Mesenchymal stem cell (in vitro differentiated cells and primary cell): ENCODE measurements at regions not wholly inside any gene's neighbourhood (a gene's known extent, or its start where the extent isn't known, plus 50 kb on each side); places are given as distances from the start of the nearest gene placed in this dataset.

ENCODE experiments used
- DNase-seq: peaks from one replicate; pipeline ENCODE4 v3.0.0-alpha.2; 2013
- H2AFZ ChIP-seq: one replicate; pipeline ENCODE4 v1.6.1; 2013; ENCODE audit warnings: low read depth, mild to moderate bottlenecking, control low read depth, inconsistent platforms, low read length, moderate library complexity
- H2AK5ac ChIP-seq: 2 replicates; pipeline ENCODE4 v1.6.1; 2013; ENCODE audit warnings: low read length, moderate library complexity, mild to moderate bottlenecking, inconsistent platforms; ENCODE audit not compliant: severe bottlenecking
- H2BK120ac ChIP-seq: one replicate; pipeline ENCODE4 v1.6.1; 2013; ENCODE audit warnings: low read depth, mild to moderate bottlenecking, inconsistent platforms, low read length, moderate library complexity
- H2BK12ac ChIP-seq, 2 experiments: one replicate each; pipeline ENCODE4 v1.6.1; 2013; ENCODE audit warnings: inconsistent platforms in 2 of 2, low read length in 2 of 2, mild to moderate bottlenecking in 2 of 2, moderate library complexity in 2 of 2, control low read depth in 1 of 2
- H2BK15ac ChIP-seq: one replicate; pipeline ENCODE4 v1.6.1; 2013; ENCODE audit warnings: mild to moderate bottlenecking, low read depth, inconsistent platforms; ENCODE audit not compliant: poor library complexity, severe bottlenecking
- H2BK5ac ChIP-seq: 2 replicates; pipeline ENCODE4 v1.6.1; 2013; ENCODE audit warnings: low read depth, mild to moderate bottlenecking, low read length, control low read depth, inconsistent platforms; ENCODE audit not compliant: poor library complexity, severe bottlenecking
- H3K14ac ChIP-seq, 2 experiments: one replicate each; pipeline ENCODE4 v1.6.1; 2013; ENCODE audit warnings: inconsistent platforms in 2 of 2, low read length in 2 of 2, control low read depth in 1 of 2, mild to moderate bottlenecking in 1 of 2, moderate library complexity in 1 of 2
- H3K18ac ChIP-seq, 2 experiments: one replicate each; pipeline ENCODE4 v1.6.1; 2013; ENCODE audit warnings: inconsistent platforms in 2 of 2, low read length in 2 of 2, control low read depth in 1 of 2, low read depth in 1 of 2, mild to moderate bottlenecking in 1 of 2
- H3K23ac ChIP-seq, 2 experiments: one replicate each; pipeline ENCODE4 v1.6.1; 2013; ENCODE audit warnings: inconsistent platforms in 2 of 2, low read length in 2 of 2, mild to moderate bottlenecking in 2 of 2, moderate library complexity in 2 of 2, control low read depth in 1 of 2
- H3K27ac ChIP-seq: 2 replicates; pipeline ENCODE4 v1.5.1; 2013; ENCODE audit warnings: mild to moderate bottlenecking, moderate library complexity, low read length, control low read depth, inconsistent platforms; ENCODE audit not compliant: poor library complexity, severe bottlenecking
- H3K27me3 ChIP-seq, 2 experiments: 2 replicates each; pipeline versions ENCODE4 v1.6.1 to v1.7.0; 2013; ENCODE audit warnings: low read length in 2 of 2, mild to moderate bottlenecking in 2 of 2, moderate library complexity in 2 of 2, control low read depth in 1 of 2, inconsistent platforms in 1 of 2; ENCODE audit not compliant: control insufficient read depth in 1 of 2, insufficient read depth in 1 of 2
- H3K36me3 ChIP-seq, 2 experiments: 2 replicates each; pipeline versions ENCODE4 v1.6.1 to v1.7.0; 2013; ENCODE audit warnings: low read length in 2 of 2, control low read depth in 1 of 2, inconsistent platforms in 1 of 2, low read depth in 1 of 2, mild to moderate bottlenecking in 1 of 2; ENCODE audit not compliant: insufficient read depth in 2 of 2, control insufficient read depth in 1 of 2
- H3K4ac ChIP-seq, 2 experiments: one replicate each; pipeline ENCODE4 v1.6.1; 2013; ENCODE audit warnings: inconsistent platforms in 2 of 2, low read length in 2 of 2, mild to moderate bottlenecking in 2 of 2, moderate library complexity in 2 of 2, control low read depth in 1 of 2, low read depth in 1 of 2
- H3K4me1 ChIP-seq: 2 replicates; pipeline ENCODE4 v1.6.1; 2013; ENCODE audit warnings: low read depth, low read length, control low read depth; ENCODE audit not compliant: control insufficient read depth, insufficient read depth
- H3K4me2 ChIP-seq: 2 replicates; pipeline ENCODE4 v1.6.1; 2013; ENCODE audit warnings: low read length, mild to moderate bottlenecking, inconsistent platforms; ENCODE audit not compliant: poor library complexity, severe bottlenecking
- H3K4me3 ChIP-seq, 2 experiments: 2 replicates each; pipeline versions ENCODE4 v1.5.1 to v1.7.0; 2013; ENCODE audit warnings: low read length in 2 of 2, mild to moderate bottlenecking in 2 of 2, control low read depth in 1 of 2, low read depth in 1 of 2; ENCODE audit not compliant: insufficient read depth in 1 of 2
- H3K79me1 ChIP-seq: replicated peaks from 2 replicates; pipeline ENCODE4 v1.6.1; 2013; ENCODE audit warnings: mild to moderate bottlenecking, control low read depth, low read length, inconsistent platforms; ENCODE audit not compliant: poor library complexity, severe bottlenecking
- H3K9ac ChIP-seq: 2 replicates; pipeline ENCODE4 v1.7.0; 2013; ENCODE audit warnings: mild to moderate bottlenecking, low read length, moderate library complexity
- H3K9me3 ChIP-seq: 2 replicates; pipeline ENCODE4 v1.7.0; 2013; ENCODE audit warnings: mild to moderate bottlenecking, low read length; ENCODE audit not compliant: control insufficient read depth
- H4K8ac ChIP-seq: one replicate; pipeline ENCODE4 v1.6.1; 2013; ENCODE audit warnings: inconsistent platforms, mild to moderate bottlenecking, low read length, moderate library complexity
- H4K91ac ChIP-seq: one replicate; pipeline ENCODE4 v1.6.1; 2013; ENCODE audit warnings: mild to moderate bottlenecking, low read length, inconsistent platforms
- WGBS: methylation state at CpG from one replicate; pipeline ENCODE4 v1.1.7; 2013; ENCODE audit warnings: mixed read lengths; 5-methylcytosine and 5-hydroxymethylcytosine counted together

DNA sequence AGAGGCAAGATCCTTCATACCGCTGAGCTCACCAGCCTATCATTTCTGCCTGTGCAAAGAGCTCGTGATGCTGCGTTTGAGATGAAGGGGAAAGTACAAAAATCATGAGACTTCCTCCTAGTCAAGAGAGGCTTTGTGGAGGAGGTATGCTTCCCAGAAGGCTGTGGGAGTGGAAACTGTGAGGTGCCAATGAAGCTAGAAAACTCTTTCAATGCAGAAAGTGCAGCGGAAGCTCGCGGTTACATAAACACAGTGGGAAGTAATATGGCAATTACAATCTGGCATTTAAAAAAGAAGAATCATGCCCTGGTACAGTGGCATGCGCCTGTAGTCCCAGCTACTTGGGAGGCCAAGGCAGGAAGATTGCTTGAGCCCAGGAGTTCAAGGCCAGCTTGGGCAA is 134.8 kb downstream of the EHF start:
- Histone ChIP-seq H3K4ac (no peak overlapping the region), H2BK15ac (no peak overlapping the region), H3K9me3 (no peaks in the 10 kb centered on the region), H3K4me1 (no peaks in the 10 kb centered on the region), H3K27ac (no peak overlapping the region), H3K4me2 (no peak overlapping the region), H2BK12ac (no peak overlapping the region), H3K23ac (no peak overlapping the region), H2BK5ac (no peak overlapping the region), H2AK5ac (no peak overlapping the region), H2AFZ (no peak overlapping the region), H3K4me3 (no peak overlapping the region), H4K8ac (no peak overlapping the region), H3K14ac (no peak overlapping the region), H3K79me1 (no peaks in the 10 kb centered on the region), H2BK120ac (no peak overlapping the region), H3K27me3 (peaks cover 5 to 63% of the 10 kb centered on the region in 2 experiments), H4K91ac (no peak overlapping the region), H3K18ac (no peak overlapping the region), H3K36me3 (peaks cover 0 to 10% of the 10 kb centered on the region in 2 experiments), H3K9ac (no peak overlapping the region)
- 95% methylated on average over 7 of the region's 7 CpGs for WGBS
- no peak for DNase-seq

DNA sequence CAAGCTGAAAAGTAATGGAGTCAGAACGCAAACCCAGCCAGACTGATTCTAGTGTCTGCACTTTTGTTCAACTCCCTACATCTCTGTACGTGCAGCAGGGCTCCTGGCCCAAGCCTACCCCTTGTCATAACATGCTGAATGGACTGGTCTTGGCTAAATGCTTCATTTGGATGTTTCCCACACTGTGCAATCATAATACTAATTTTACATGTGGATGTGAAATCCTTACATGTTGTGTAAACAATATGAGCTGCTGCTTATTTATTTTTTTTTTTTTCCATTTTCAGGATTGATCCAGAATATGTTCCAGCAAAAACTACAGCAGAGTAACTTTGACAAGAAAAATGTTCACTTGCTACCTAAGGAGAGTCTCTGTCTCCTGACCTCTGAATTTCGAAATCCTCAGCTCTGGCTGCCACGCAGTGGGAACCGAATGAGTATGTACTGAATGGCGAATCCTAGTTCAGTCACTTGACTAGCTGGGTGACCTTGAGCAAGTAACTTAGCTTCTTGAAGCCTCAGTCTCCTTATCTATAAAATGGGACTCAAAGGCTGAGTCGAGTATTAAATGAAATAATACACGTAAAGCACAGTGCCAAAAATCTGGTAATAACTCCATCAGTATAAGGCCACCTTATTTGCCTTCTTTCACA is 133.4 kb downstream of the EHF start:
- Histone ChIP-seq H3K79me1 (no peaks in the 10 kb centered on the region), H4K91ac (no peak overlapping the region), H3K4ac (no peak overlapping the region), H2BK120ac (no peak overlapping the region), H3K36me3 (peaks cover 0 to 10% of the 10 kb centered on the region in 2 experiments), H3K27ac (no peak overlapping the region), H2BK5ac (no peak overlapping the region), H3K9ac (no peak overlapping the region), H2BK15ac (no peak overlapping the region), H3K4me1 (no peaks in the 10 kb centered on the region), H3K18ac (no peak overlapping the region), H3K14ac (no peak overlapping the region), H3K9me3 (no peaks in the 10 kb centered on the region), H2AK5ac (no peak overlapping the region), H3K23ac (no peak overlapping the region), H2BK12ac (no peak overlapping the region), H4K8ac (no peak overlapping the region), H2AFZ (no peak overlapping the region), H3K4me3 (no peak overlapping the region), H3K4me2 (no peak overlapping the region), H3K27me3 (peaks cover 5 to 69% of the 10 kb centered on the region in 2 experiments)
- WGBS: 96% methylated on average over 8 of the region's 8 CpGs
- DNase-seq: no peak

DNA sequence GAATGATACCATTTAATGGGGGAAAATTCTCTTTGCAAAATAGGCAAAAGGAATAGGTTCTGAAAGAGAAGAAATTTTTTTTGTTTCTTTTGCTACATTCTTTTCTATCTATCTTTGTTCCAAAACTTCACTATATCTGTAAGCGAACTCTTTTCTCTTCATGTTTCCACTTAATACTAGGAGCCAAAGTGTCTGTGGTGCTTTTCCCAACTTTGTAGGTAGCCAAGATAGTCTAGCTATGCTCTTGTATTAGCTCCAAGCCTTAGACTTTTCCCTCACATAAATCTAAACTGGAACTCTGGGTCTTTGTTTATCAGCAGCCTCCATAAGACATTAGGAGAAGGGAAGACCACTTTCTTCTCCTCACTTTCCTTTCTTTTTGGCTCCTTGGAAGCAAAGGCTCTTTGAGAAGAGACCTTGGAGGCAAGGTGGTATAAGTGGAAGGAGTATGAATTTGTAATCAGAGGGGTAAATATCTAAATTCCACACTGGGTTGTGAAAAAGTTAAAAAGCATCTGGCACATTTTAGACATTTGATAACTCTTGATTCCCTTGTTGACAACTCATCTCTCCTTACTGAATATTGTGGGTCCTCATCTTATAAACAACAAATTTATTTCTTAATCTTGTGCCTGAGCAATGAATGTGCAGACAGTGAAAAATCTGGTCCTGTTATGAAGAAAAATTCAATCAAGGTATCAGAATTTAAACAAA is 130.0 kb downstream of the EHF start:
- Histone ChIP-seq H3K27ac (no peak overlapping the region), H4K8ac (no peak overlapping the region), H3K79me1 (no peaks in the 10 kb centered on the region), H2BK15ac (no peak overlapping the region), H2BK120ac (no peak overlapping the region), H4K91ac (no peak overlapping the region), H3K9me3 (no peaks in the 10 kb centered on the region), H3K4me1 (no peaks in the 10 kb centered on the region), H3K4me3 (no peak overlapping the region), H3K36me3 (peaks cover 0 to 8% of the 10 kb centered on the region in 2 experiments), H3K18ac (no peak overlapping the region), H2AFZ (no peak overlapping the region), H2BK5ac (no peak overlapping the region), H2AK5ac (no peak overlapping the region), H3K27me3 (peaks cover 0 to 55% of the 10 kb centered on the region in 2 experiments), H3K9ac (no peak overlapping the region), H3K4ac (no peak overlapping the region), H3K4me2 (no peak overlapping the region), H3K23ac (no peak overlapping the region), H2BK12ac (no peak overlapping the region), H3K14ac (no peak overlapping the region)
- no peak for DNase-seq
- WGBS: 100% methylated on average over 1 of the region's 1 CpG
